GM19240 (cell line): ENCODE measurements at regions not wholly inside any gene's neighbourhood (a gene's known extent, or its start where the extent isn't known, plus 50 kb on each side); places are given as distances from the start of the nearest gene placed in this dataset.
"Not testable (repeated sequence)": the region's sequence is repeated elsewhere in the genome, so short reads cannot be mapped to it uniquely, and the experiment has no call there.

ENCODE experiments used
- DNase-seq: peaks from one replicate; pipeline ENCODE4 v3.0.0; 2011; ENCODE audit warnings: low spot score; ENCODE audit not compliant: insufficient read length

DNA sequence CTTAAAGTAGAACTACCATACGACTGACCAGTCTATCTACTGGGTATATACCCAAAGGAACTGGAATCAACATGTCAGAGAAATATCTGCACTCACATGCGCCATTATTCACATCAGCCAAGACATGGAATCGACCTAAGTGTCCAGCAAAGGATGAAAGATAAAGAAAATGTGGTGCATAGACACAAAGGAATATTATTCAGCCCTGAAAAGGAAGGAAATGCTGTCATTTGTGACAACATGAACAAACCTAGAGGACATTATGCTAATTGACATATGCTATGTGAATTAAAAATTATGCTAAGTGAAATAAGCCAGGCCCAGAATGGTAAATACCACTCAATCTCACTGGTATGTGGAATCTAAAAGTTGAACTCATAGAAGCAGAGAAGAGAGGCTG lies 123.7 kb downstream of the KLF6 start:
- no peak for DNase-seq

DNA sequence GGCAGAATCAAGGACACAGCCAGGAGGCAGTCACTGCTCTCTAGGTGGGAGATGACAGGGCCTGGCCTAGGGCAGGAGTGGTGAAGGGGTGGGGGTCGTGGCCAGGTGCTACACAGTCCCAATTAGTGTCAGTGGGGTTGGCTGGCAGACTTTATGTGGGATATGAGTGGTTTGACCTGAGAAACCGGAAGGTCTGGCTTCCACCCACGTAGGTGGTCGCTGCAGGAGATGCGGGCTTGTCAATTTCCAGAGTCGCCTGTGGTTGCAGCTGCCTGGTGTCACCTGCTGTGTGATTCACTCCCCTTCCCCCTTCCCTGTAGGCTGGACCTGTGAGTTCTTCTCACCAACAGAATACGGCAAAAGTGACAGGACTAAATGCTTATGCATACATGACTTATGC lies 124.3 kb downstream of the KLF6 start:
- DNase-seq = no peak

DNA sequence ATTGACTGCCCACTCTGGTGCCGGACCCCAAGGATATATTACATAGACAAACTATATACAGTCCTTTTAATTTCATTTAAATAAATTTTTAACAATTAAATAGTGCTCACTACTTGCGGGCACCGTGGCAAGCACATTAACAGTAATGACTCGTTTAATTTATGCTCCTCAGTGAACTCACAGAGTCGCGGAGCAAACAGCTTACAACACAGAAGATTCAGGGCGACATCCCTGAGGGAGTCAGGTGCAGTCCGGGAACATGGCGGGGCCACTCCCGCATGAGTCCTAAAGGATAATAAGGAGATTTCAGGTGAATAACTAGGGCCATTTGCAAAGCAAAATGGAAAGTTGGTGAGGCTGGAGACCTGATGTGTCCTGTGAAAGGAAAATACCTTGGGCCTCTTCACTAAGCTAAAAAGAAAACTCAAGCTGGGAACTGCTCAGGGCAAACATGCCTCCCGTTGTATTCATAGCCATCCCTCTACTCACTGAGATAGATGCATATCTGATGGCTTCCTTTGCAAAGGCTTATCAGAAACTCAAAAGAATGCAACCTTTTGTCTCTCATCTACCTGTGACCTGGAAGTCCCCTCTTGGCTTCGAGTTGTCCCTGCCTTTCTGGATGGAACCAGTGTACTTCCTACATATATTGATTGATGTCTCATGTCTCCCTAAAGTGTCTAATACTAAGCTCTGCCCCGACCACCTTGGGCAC lies 125.6 kb downstream of the KLF6 start:
- no peak for DNase-seq

DNA sequence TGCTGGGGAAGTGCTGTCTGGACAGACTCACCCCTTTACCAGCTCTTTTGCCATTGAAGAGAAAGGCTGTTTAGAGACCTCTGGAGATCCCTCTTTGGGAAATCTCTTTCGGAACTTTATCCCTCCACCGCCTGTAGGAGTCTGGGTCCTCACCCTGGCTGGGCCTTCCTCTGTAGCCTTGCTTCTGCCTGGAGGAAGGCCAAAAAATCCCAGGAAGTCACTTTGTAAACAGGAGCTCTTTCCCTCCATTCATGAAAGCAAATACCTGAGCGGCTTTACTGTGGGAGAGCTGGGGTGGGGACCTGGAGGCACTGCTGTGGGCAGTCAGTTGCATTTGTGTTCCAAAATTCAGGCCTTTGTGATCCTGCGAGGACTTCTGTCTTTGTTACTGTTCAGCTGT lies 126.2 kb downstream of the KLF6 start:
- no peak for DNase-seq

DNA sequence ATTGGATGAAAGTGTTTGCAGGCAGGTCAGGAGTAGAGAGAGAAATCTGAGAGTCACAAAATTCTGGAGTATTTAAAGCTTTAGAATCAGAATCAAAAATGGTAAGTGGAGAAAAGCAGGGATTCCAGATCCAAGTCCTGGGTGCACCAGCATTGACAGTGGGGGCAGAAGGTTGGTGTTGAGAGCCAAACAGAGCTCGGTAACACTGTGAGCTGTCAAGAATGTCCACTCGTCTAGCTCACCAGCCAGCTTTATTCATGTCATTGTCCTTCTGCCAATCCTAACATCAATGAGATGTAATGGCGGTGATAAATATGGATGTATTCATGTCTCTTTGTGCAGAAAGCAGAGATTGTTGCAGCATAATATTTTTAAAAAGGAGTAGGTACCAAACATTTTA lies 128.8 kb downstream of the KLF6 start:
- no peak for DNase-seq

DNA sequence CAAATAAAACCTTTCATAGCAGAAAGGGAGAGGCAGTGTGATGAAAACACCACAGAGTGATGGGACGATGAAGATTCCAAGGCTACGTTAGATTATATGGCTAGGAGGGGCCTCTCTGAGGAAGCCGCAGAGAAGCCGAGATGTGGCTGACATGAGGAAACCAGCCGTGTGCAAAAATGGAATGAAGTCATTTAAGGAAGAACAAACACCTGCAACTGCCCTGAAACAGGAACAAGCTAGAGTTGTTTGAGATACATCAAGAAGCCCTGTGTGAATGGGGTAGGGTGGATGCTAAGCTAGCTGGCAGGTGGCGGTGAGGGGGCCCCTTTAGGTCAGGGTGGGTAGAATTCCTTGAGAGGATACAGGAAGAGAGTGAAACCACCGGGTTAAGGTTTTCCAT lies 129.5 kb downstream of the KLF6 start:
- no peak for DNase-seq

DNA sequence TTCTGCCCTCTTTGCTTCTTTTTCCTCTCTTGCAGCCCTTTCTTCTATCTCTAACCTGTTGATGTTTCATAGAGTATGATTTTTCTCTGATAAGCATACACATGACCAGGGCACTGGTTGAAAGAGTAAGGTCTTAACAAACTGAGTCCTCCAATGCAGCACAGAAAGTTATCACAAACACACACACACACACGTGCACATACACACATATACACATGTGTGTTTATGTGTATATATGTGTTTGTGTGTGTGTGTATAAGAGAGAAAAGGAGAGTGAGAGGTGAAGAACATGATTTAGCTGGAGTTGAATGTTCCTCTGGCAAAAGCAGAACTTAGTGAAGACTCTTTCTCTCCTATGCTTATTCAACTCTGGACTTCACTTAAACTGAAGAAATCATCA lies 130.0 kb downstream of the KLF6 start:
- DNase-seq = no peak

DNA sequence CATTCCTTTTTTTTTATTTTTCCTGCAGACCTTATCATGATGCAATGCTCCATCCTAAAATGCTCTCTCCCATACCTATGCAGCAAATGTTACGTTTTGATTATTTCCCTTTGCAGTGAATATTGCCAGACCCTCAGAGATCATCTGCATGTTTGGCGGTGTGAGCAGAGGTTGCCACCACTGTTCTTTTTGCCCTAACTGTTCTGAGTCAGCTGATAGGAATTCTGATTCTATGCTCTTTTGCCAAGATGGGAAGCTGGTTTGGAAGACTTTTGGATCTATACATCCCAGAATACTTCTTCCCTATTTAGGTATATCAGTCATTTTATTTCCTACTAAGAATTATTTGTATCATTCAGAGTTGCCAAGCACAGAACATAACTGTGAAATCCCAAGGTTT lies 130.5 kb downstream of the KLF6 start:
- DNase-seq = no peak

DNA sequence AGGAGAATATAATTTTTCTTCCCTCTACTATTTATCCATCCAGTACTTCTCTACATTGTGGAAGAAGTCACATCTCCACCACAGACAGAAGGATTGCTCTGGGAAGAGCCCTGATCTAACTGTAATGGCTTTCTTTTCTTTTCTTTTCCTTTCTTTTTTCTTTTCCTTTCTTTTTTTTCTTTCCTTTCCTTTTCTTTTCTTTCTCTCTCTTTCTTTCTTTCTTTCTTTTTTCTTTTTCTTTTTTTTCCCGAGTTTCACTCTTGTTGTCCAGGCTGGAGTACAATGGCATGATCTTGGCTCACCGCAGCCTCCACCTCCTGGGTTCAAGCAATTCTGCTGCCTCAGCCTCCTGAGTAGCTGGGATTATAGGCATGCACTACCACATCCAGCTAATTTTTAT lies 131.7 kb downstream of the KLF6 start:
- not testable (repeated sequence) for DNase-seq

DNA sequence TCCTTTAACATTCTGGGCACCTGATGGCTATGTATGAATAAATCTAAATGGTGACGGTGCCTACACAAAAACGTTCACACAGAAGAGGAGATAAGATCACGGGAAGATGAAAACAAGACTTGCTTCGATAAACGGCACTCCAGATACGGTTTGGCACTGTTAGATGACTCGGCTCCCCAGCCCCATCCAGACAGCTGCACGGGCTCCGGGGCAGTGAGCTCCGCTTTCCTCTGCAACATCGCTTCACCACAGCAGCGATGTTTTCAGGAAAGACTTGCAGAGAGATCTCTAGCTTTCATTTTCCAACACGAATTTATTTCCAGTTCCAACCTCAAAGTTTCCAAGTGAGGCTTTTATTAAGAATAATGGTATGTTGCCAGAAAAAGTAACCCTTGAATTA lies 132.1 kb downstream of the KLF6 start:
- DNase-seq = no peak

DNA sequence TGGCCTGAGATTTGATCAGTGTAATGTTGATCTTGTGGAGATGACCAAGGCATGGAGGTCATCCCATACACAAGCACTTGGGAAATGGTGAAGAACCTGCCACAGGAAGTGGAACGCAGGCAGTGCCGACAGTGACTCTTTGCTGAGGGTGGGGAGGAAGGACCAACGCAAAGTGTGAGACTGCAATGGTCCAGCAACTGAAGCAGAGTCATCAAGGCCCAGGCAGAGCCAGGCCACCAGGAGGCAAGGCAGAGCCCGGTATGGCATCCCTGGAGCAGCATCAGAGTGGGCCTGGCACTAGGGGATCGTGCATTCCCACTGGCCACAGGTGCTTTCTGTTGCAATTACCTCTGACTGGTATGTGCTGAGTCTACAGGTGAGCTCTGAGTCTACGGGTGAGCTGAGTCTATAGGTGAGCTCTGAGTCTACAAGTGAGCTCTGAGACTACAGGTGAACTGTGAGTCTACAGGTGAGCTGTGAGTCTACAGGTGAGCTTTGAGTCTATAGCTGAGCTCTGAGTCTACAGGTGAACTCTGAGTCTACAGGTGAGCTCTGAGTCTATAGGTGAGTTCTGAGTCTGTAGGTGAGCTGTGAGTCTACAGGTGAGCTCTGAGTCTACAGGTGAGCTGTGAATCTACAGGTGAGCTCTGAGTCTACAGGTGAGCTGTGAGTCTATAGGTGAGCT lies 132.9 kb downstream of the KLF6 start:
- DNase-seq = no peak

DNA sequence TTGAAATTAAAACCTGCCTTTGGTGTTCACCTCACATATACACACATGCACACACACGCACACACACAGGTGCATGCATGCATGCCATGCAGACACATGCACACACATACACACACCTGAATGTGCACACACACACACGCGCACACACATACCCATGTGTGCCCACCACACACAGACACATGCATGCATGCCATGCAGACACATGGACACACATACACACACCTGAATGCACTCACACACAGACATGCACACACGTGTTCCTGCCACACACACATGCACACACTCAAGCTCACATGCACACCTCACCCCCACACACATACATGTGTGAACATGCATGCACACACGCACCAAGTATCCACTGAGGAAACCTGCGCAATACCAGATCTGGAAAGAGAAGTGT lies 136.4 kb downstream of the KLF6 start:
- no peak for DNase-seq

DNA sequence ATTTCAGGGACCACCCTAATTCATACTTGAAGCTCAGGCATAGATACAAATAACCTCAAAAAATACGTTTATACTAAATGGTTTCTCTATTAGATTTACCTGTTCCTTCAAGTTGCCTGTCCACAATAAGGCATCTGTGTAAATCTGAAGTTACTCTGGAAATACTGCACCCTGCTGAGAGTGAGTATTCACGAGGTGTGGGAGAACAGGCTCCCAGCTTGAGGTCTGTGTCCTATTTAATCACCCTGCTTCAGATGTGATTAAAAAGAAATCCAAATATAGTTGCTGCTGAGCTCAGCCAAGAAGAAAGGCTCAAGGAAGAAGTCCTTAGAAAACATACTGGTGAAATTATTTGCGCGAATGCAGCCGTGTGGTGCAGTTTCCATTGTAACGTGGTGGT lies 136.8 kb downstream of the KLF6 start:
- no peak for DNase-seq

DNA sequence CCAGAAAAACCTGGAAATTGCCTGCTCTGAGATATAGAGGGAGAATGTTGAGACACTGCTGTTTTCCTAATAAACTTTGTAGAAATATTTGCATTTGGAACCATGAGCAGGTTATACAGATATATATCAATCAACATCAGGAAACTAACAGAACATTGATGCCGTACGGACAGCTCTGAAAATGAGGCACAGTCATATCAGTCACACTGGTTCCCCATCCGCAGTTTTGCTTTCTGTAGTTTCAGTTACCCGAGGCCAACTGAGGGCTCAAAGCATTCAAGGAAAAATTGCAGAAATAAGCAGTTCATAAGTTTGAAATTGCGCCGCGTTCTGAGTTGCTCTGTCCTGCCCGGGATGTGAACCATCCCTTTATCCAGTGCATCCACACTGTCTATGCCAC lies 137.9 kb downstream of the KLF6 start:
- DNase-seq = no peak

DNA sequence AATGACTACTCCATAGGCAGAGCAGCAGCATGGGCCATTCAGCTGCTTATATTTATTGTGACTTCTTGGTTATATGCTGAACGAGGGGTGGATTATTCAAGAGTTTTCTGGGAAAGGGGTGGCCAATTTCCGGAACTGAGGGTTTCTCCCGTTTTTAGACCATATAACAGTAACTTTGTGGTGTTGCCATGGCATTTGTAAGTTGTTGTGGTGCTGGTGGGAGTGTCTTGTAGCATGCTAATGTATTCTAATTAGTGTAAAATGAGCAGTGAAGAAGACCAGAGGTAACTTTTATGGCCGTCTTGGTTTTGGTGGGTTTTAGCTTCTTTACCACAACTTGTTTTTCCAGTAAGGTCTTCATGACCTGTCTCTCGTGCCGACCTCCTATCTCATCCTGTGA lies 139.6 kb downstream of the KLF6 start:
- DNase-seq = no peak

DNA sequence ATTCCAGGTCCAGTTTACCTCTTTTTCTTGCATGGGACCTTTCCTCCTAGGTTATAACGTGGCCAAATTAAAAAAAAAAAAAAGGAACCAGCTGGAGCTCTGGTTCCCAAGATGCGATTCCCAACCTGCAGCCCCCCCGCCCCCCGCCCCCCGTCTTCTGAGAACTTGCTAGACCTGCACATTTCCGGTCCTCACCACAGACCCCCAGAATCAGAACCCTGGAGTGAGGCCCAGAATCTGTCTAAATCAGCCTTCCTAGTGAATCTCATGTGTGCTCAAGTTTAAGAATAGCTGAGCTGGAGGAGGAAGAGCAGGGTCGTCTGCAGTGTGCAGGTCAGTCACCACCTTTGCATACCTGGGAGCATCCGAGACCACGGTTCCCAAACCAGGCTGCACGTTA lies 144.2 kb downstream of the KLF6 start:
- no peak for DNase-seq

DNA sequence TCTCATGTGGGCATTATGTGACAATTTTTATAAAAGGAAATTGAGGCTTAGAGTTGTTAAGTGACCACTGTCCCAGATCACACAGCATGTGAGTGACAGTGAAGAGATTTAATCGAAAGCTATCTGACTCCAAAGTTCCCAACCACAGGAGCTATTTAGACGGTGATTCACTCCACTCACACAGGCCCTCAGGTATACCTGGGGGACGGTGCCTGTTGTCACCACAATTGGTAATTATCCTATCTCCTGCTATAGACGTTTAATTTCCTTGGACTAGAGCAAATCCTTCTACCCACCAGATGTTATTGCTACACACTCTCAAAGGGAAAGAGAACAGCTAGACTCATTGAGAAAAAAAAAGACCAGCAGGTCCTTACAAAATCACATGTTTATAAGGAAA lies 145.5 kb downstream of the KLF6 start:
- DNase-seq = no peak

DNA sequence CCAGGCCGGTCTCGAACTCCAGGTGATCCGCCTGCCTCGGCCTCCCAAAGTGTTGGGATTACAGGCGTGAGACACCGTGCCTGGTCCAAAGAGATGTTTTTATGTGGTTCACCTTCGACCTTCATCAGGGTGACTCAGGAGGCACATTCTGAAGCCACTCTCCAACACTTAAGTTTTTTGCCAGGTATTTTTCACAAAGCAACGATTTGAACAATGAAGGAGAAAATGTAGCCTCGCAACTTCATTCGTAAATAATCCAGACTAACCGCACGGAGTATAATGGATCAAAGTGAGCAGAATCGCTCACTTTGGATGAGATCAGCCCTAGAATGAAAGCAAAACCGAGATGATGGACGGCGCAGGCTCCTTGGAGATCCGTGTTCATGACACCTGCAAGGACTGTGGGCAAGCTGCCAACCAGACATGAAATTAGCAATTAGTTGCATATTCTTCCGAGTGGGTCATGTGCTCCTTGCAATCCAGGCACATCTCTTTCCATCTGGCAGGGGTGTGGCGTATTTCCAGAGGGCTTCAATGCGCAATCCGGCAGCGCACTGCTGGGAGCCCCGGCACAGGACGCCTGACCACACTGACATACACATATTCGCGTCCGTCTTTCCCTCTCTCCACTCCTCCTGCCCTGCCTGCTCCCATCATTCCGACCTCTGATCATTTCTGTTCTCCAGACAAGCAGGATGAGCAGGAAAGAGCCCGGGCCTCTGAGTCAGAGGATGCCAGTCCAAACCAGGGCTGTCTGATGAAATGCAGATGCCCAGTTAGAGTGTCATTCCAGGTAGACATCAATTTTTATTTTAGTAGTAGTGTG lies 148.4 kb downstream of the KLF6 start:
- DNase-seq = no peak

DNA sequence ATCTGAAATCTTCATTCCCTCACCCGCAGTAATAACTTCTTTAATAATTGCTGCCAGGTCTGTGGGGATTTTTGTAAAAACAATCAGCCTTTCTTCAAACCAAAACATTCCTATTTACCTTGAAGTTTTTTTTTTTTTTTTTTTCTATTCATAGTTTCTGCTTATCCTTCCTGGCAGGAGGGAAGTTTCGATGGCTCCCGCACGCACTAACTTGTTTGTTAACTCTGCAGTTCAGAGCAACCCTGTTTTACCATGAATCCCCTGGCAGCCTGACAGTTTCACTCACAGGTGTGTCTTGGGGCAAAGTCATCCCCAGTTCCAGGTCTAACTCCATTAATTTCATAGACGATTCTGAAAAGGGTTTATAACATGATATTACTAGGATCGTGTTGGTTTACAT lies 149.3 kb downstream of the KLF6 start:
- DNase-seq = no peak

DNA sequence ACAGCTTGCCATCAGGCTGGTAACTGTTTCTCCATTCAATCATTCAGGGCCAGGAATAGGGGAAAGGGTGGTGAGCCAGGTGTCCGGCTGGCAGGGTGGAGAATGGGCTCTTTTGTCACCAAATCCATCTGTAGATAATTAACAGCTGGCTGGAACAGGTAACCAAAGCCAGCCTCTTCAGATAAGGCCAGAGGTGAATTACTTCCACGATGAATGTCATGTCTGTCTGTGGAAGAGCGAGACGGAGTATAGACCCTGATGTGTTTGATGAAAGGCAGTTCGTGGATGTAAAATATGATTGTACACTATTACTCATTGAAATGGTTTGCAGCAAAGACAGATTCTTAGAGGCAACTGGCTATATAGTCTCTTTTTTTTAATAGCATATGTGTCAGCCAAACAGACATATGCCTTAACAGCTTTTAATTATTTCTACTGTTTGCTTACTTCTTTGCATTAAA lies 149.8 kb downstream of the KLF6 start:
- DNase-seq = no peak

DNA sequence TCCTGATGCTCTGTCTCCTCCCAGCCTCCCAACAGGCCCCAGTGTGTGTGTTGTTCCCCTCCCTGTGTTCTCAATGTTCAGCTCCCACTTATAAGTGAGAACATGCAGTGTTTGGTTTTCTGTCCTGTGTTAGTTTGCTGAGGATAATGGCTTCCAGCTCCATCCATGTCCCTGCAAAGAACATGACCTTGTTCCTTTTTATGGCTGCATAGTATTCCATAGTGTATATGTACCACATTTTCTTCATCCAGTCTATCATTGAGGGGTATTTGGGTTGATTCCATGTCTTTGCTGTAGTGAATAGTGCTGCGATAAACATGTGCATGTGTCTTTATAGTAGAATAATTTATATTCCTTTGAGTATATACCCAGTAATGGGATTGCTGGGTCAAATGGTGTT lies 150.4 kb downstream of the KLF6 start:
- DNase-seq = not testable (repeated sequence)

DNA sequence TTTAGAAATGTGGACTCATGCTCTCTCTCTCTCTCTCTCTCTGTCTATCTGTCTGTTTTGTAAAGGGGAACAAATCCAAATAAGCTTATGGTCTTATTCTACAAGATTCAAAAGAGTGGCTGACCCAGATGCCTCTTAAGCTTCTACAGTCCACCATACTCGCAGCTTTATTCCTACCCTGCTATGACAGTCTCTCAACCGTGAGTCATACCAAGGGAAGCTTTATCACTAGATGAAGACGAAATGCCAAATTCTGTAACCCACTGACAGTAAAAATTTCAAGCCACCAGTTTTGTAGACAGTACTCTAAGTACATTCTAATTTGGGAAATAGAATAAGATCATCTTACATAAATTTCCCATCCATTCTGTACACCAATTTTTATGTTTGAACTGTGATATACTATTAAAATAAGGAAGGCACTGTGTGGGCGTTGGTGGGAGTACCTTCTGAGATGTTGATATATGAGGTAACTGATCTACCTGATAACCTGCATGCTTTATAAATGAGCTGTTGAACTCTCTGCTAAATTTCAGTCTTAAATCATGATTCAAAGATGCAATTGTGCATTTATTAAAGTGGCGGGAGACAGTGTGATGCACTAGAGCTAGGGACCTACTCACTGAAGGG lies 153.2 kb downstream of the KLF6 start:
- DNase-seq = no peak
